Parathyroid adenoma (tissue), 2 donors: ENCODE measurements at regions not wholly inside any gene's neighbourhood (a gene's known extent, or its start where the extent isn't known, plus 50 kb on each side); places are given as distances from the start of the nearest gene placed in this dataset.

Experiments
- H2AFZ ChIP-seq: fragments of 300-600 bp; sonication (generic); one replicate; pipeline ENCODE4 v1.7.0; 2017; ENCODE audit warnings: antibody characterized with exemption, mild to moderate bottlenecking
- H3K27ac ChIP-seq: fragments of 300-600 bp; sonication (generic); one replicate; pipeline ENCODE4 v1.7.0; 2017
- H3K27me3 ChIP-seq: fragments of 300-600 bp; sonication (generic); one replicate; pipeline ENCODE4 v1.7.0; 2017; ENCODE audit warnings: low read length; ENCODE audit not compliant: control insufficient read depth, insufficient read depth
- H3K36me3 ChIP-seq: fragments of 300-600 bp; sonication (generic); one replicate; pipeline ENCODE4 v1.7.0; 2017; ENCODE audit warnings: low read length; ENCODE audit not compliant: control insufficient read depth, insufficient read depth
- H3K4me1 ChIP-seq: fragments of 300-600 bp; sonication (generic); one replicate; pipeline ENCODE4 v1.7.0; 2017; ENCODE audit warnings: control low read depth
- H3K4me2 ChIP-seq: fragments of 300-600 bp; sonication (generic); one replicate; pipeline ENCODE4 v1.7.0; 2017; ENCODE audit warnings: low read length
- H3K4me3 ChIP-seq: fragments of 300-600 bp; sonication (generic); one replicate; pipeline ENCODE4 v1.7.0; 2017; ENCODE audit warnings: low read depth, low read length
- H3K79me2 ChIP-seq: fragments of 300-600 bp; sonication (generic); one replicate; pipeline ENCODE4 v1.7.0; 2017; ENCODE audit warnings: control low read depth
- H3K9ac ChIP-seq: fragments of 300-600 bp; sonication (generic); one replicate; pipeline ENCODE4 v1.7.0; 2017; ENCODE audit warnings: mild to moderate bottlenecking
- H3K9me3 ChIP-seq: fragments of 300-600 bp; sonication (generic); one replicate; pipeline ENCODE4 v1.7.0; 2017; ENCODE audit warnings: low read length; ENCODE audit not compliant: control insufficient read depth
- TF ChIP-seq, protein P1 (sequence below): fragments of 300-600 bp; sonication (generic); IDR thresholded peaks from one replicate; pipeline ENCODE4 v1.7.0; 2017; ENCODE audit warnings: antibody characterized with exemption, mild to moderate bottlenecking
- donor health status: primary hyperparathyroidism.

DNA sequence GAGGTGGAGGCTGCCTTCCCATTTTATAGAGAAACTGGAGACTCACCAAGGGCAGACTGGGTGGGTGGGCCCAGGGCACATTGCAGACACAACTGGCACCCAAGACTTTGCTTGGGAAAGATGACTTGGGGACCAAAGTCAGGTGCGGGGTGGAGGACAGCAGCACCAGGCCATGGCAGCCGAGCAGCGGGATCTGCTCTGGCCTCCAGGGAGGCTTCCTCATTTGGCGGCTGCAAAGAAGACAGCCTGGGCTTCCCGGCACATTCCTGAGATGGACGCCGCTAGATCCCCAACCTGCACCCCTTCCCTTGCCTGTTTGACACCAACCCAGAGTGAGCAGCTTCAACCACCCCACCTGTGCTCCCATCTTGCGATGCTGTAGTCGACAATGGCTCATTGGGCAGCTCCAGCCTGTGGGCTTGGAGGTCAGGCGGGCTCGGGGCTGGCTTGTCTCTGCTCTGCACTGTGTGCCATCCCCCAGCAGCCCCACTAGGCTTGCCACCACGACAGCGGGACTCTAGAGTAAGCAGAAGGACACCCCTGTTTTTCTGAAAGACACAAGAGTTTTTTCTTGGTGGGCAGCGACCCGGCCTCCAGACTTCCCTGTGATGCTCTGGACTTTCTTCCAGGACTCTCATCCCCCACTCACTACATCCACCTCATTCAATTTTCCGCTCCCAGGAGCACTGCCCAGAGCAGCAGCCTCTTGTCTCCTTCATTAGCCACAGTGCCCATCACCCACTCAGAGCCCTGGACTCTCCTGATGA is 184.9 kb upstream of the CST7 start:
- H3K4me1 ChIP-seq, result no peaks in the 10 kb centered on the region
- no peak overlapping the region for H3K9ac ChIP-seq
- no peak overlapping the region for H3K27ac ChIP-seq
- H3K36me3 ChIP-seq, result no peaks in the 10 kb centered on the region
- no peak overlapping the region for H2AFZ ChIP-seq
- no peak overlapping the region for H3K4me3 ChIP-seq
- no peaks in the 10 kb centered on the region for H3K9me3 ChIP-seq
- no peaks in the 10 kb centered on the region for H3K27me3 ChIP-seq
- no peaks in the 10 kb centered on the region for H3K79me2 ChIP-seq
- TF ChIP-seq, protein P1, sequence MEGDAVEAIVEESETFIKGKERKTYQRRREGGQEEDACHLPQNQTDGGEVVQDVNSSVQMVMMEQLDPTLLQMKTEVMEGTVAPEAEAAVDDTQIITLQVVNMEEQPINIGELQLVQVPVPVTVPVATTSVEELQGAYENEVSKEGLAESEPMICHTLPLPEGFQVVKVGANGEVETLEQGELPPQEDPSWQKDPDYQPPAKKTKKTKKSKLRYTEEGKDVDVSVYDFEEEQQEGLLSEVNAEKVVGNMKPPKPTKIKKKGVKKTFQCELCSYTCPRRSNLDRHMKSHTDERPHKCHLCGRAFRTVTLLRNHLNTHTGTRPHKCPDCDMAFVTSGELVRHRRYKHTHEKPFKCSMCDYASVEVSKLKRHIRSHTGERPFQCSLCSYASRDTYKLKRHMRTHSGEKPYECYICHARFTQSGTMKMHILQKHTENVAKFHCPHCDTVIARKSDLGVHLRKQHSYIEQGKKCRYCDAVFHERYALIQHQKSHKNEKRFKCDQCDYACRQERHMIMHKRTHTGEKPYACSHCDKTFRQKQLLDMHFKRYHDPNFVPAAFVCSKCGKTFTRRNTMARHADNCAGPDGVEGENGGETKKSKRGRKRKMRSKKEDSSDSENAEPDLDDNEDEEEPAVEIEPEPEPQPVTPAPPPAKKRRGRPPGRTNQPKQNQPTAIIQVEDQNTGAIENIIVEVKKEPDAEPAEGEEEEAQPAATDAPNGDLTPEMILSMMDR, result no peak
- H3K4me2 ChIP-seq, result no peak overlapping the region

DNA sequence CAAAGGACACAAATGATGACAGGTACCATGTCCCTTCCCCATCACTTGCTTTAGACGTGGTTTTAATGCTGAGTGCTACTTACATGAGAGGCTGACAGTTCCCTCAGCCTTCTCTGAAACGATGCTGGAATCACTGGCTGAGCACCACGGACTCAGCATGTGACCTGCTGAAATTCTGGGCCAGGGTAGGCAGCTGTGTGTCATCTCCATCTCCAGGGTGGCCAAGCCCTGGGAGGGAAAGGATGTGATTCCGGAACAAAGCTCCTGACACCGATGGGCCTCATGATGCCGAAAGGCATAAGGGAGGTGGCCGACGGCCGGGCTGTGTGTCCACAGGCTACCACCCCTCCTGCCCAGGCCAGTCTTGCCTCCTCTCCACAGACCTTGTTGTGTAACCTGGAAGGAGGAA is 184.3 kb upstream of the CST7 start:
- H3K4me2 ChIP-seq, result no peak overlapping the region
- TF ChIP-seq, protein P1, result no peak
- no peaks in the 10 kb centered on the region for H3K79me2 ChIP-seq
- no peaks in the 10 kb centered on the region for H3K36me3 ChIP-seq
- no peak overlapping the region for H3K4me3 ChIP-seq
- H2AFZ ChIP-seq, result no peak overlapping the region
- no peaks in the 10 kb centered on the region for H3K9me3 ChIP-seq
- H3K4me1 ChIP-seq, result no peaks in the 10 kb centered on the region
- H3K27ac ChIP-seq, result no peak overlapping the region
- H3K9ac ChIP-seq, result no peak overlapping the region
- no peaks in the 10 kb centered on the region for H3K27me3 ChIP-seq

DNA sequence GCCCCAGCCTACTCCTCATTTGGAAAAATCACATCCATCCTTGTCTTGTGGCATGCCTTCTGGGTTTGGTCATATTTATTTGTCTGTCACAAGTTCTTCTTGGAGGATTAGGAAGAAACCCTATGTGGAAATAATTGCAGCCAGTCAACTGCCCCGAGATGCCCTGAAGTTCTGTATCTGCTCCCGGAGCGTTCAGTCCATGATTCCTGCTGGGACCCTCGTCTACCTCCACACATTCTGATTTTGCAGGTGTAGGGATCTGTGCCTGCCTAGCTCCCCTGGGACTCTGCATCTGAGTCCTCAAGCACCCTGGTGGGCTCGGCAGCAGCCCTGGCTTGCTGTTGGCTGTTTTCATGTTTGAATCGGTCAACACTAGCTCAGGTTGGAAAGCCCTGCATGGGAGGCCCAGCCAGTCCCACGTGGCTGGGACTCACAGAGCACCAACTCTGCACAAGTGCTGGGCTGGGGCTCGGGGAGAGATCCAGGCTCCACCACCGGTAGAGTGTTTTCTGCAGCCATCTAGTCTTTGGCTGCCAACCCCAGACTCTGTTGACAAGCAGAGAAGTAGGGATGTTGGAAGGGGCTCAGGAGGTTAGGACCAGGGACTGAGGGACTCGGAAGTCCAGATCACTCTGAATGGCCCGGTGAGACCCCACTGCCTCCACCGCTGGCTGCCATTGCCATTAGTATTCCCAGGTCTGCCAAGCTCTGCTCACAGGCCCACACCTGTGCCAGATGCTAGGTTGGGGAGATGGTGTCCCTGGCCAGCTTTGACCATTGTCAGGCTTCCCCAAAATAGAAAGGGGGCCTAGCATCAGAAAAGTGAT is 183.5 kb upstream of the CST7 start:
- H3K9ac ChIP-seq, result no peak overlapping the region
- H3K4me3 ChIP-seq, result no peak overlapping the region
- no peak overlapping the region for H3K27ac ChIP-seq
- no peak overlapping the region for H3K4me2 ChIP-seq
- H3K9me3 ChIP-seq, result no peaks in the 10 kb centered on the region
- H3K36me3 ChIP-seq, result no peaks in the 10 kb centered on the region
- no peaks in the 10 kb centered on the region for H3K4me1 ChIP-seq
- TF ChIP-seq, protein P1, result no peak
- no peaks in the 10 kb centered on the region for H3K27me3 ChIP-seq
- no peak overlapping the region for H2AFZ ChIP-seq
- H3K79me2 ChIP-seq, result no peaks in the 10 kb centered on the region

DNA sequence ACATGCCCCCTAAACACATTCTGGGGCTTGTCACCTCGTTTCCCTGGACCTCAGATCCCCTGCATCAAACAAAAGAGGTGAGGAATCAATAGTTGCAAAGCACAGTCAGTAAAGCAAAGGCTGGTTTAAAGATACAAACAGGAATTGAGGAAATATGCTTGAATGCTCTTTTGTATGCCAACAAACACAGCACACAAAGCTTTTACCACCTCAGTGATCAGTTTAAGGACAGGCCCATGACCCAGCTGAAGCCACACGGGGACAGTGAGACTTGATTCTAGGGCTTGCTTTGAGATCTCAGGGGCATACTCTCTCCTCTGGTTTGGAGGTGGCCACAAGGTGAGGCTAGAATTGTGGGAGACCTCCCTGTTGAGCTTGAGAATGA is 182.9 kb upstream of the CST7 start:
- Histone ChIP-seq H3K4me2 (no peak overlapping the region), H3K4me3 (no peak overlapping the region), H3K27ac (no peak overlapping the region), H3K36me3 (no peaks in the 10 kb centered on the region), H3K27me3 (no peaks in the 10 kb centered on the region), H3K79me2 (no peaks in the 10 kb centered on the region), H3K9me3 (no peaks in the 10 kb centered on the region), H3K9ac (no peak overlapping the region), H2AFZ (no peak overlapping the region), H3K4me1 (no peaks in the 10 kb centered on the region)
- TF ChIP-seq, protein P1, result no peak
